HEK293 (cell line): ENCODE measurements at regions not wholly inside any gene's neighbourhood (a gene's known extent, or its start where the extent isn't known, plus 50 kb on each side); places are given as distances from the start of the nearest gene placed in this dataset.

ENCODE experiments used
- CTCF ChIA-PET: fragments of 350-600 bp; formaldehyde crosslinking; extraction: SDS; loops from one replicate; lab custom pipeline; 2021; ENCODE audit warnings: antibody characterized with exemption; lab: Yijun Ruan, JAX
- POLR2A ChIA-PET: fragments of 300-600 bp; formaldehyde crosslinking; extraction: SDS; loops from one replicate; lab custom pipeline; 2020; ENCODE audit warnings: antibody characterized with exemption, inconsistent platforms; lab: Yijun Ruan, JAX
- H3K27ac ChIP-seq: fragments of 200-500 bp; sonication (Bioruptor generic); 2 replicates; pipeline ENCODE4 v1.5.1; 2014; ENCODE audit warnings: low read depth, low read length, control low read depth, inconsistent platforms; ENCODE audit errors: extremely low read depth
- H3K36me3 ChIP-seq, 2 experiments: fragments of 200-500 bp in 1 of 2; sonication (Bioruptor generic) in 1 of 2; 1 replicate in 1 of 2; 2 replicates in 1 of 2; pipeline ENCODE4 v1.5.1; 2014 to 2017; ENCODE audit warnings: inconsistent platforms in 2 of 2, low read length in 2 of 2; ENCODE audit not compliant: control insufficient read depth in 2 of 2, insufficient read depth in 1 of 2
- H3K4me1 ChIP-seq: fragments of 200-500 bp; sonication (Bioruptor generic); 2 replicates; pipeline ENCODE4 v1.5.1; 2014; ENCODE audit warnings: mild to moderate bottlenecking, low read length, inconsistent platforms; ENCODE audit not compliant: control insufficient read depth, insufficient read depth
- H3K4me3 ChIP-seq: 2 replicates; pipeline ENCODE4 v1.5.1; 2011; ENCODE audit warnings: low read depth, mild to moderate bottlenecking, control low read depth, low read length, moderate library complexity
- H3K9me3 ChIP-seq: fragments of 200-500 bp; sonication (Bioruptor generic); 2 replicates; pipeline ENCODE4 v1.5.1; 2014; ENCODE audit warnings: low read depth, low read length, inconsistent platforms; ENCODE audit not compliant: control insufficient read depth, insufficient read depth
- KLF8 ChIP-seq: fragments of 450-650 bp; formaldehyde crosslinking; IDR thresholded peaks from 2 replicates; pipeline ENCODE4 v1.5.1; 2016; ENCODE audit warnings: missing biosample characterization, missing genetic modification characterization
- MYNN ChIP-seq: fragments of 450-650 bp; formaldehyde crosslinking; IDR thresholded peaks from 2 replicates; pipeline ENCODE4 v1.5.1; 2016; ENCODE audit warnings: missing biosample characterization, missing genetic modification characterization, borderline replicate concordance
- OVOL3 ChIP-seq: fragments of 450-650 bp; formaldehyde crosslinking; IDR thresholded peaks from 2 replicates; pipeline ENCODE4 v1.5.1; 2016; ENCODE audit warnings: missing biosample characterization, missing genetic modification characterization
- RBAK ChIP-seq: fragments of 450-650 bp; formaldehyde crosslinking; IDR thresholded peaks from 2 replicates; pipeline ENCODE4 v1.5.1; 2016; ENCODE audit warnings: missing biosample characterization, missing genetic modification characterization
- SP2 ChIP-seq: fragments of 450-650 bp; formaldehyde crosslinking; IDR thresholded peaks from 2 replicates; pipeline ENCODE4 v1.5.1; 2016; ENCODE audit warnings: missing biosample characterization, missing genetic modification characterization
- YY1 ChIP-seq: fragments of 450-650 bp; formaldehyde crosslinking; IDR thresholded peaks from 2 replicates; pipeline ENCODE4 v1.5.1; 2018; ENCODE audit warnings: missing biosample characterization, missing genetic modification characterization
- ZNF138 ChIP-seq: fragments of 450-650 bp; formaldehyde crosslinking; IDR thresholded peaks from 2 replicates; pipeline ENCODE4 v1.5.1; 2016; ENCODE audit warnings: missing biosample characterization, missing genetic modification characterization, borderline replicate concordance
- ZNF175 ChIP-seq: fragments of 450-650 bp; formaldehyde crosslinking; IDR thresholded peaks from 2 replicates; pipeline ENCODE4 v1.5.1; 2016; ENCODE audit warnings: missing biosample characterization, missing genetic modification characterization
- ZNF19 ChIP-seq: fragments of 450-650 bp; formaldehyde crosslinking; IDR thresholded peaks from 2 replicates; pipeline ENCODE4; 2016; ENCODE audit warnings: missing biosample characterization, missing genetic modification characterization, low read depth
- ZNF292 ChIP-seq: fragments of 450-650 bp; formaldehyde crosslinking; IDR thresholded peaks from 2 replicates; pipeline ENCODE4 v1.5.1; 2016; ENCODE audit warnings: low read depth, missing biosample characterization, missing genetic modification characterization, borderline replicate concordance
- ZNF37A ChIP-seq: fragments of 450-650 bp; IDR thresholded peaks from 2 replicates; pipeline ENCODE4 v1.5.1; 2018; ENCODE audit warnings: missing biosample characterization, missing genetic modification characterization
- ZNF558 ChIP-seq: fragments of 450-650 bp; formaldehyde crosslinking; IDR thresholded peaks from 2 replicates; pipeline ENCODE4 v1.5.1; 2016; ENCODE audit warnings: missing biosample characterization, missing genetic modification characterization
- ZNF560 ChIP-seq: fragments of 450-650 bp; formaldehyde crosslinking; IDR thresholded peaks from 2 replicates; pipeline ENCODE4 v1.5.1; 2017; ENCODE audit warnings: missing biosample characterization, missing genetic modification characterization, borderline replicate concordance
- ZNF561 ChIP-seq: fragments of 450-650 bp; IDR thresholded peaks from 2 replicates; pipeline ENCODE4 v1.5.1; 2018; ENCODE audit warnings: missing biosample characterization, missing genetic modification characterization, borderline replicate concordance
- ZNF585B ChIP-seq: fragments of 450-650 bp; formaldehyde crosslinking; IDR thresholded peaks from 2 replicates; pipeline ENCODE4 v1.5.1; 2016; ENCODE audit warnings: missing biosample characterization, missing genetic modification characterization
- ZNF600 ChIP-seq: fragments of 450-650 bp; formaldehyde crosslinking; IDR thresholded peaks from 2 replicates; pipeline ENCODE4 v1.5.1; 2016; ENCODE audit warnings: missing biosample characterization, missing genetic modification characterization
- ZNF677 ChIP-seq: fragments of 450-650 bp; IDR thresholded peaks from 2 replicates; pipeline ENCODE4 v1.5.0; 2018; ENCODE audit warnings: missing biosample characterization, mild to moderate bottlenecking, missing genetic modification characterization, moderate library complexity
- ZNF707 ChIP-seq: fragments of 450-650 bp; formaldehyde crosslinking; IDR thresholded peaks from 2 replicates; pipeline ENCODE4 v1.5.1; 2016; ENCODE audit warnings: missing biosample characterization, missing genetic modification characterization
- ZNF776 ChIP-seq: fragments of 450-650 bp; formaldehyde crosslinking; IDR thresholded peaks from 2 replicates; pipeline ENCODE4 v1.5.0; 2017; ENCODE audit warnings: missing biosample characterization, missing genetic modification characterization, borderline replicate concordance
- TF ChIP-seq, protein P1 (sequence below): fragments of 450-650 bp; formaldehyde crosslinking; IDR thresholded peaks from 2 replicates; pipeline ENCODE4 v1.5.1; 2016; ENCODE audit warnings: missing biosample characterization, missing genetic modification characterization
- TF ChIP-seq, protein P2 (sequence below): fragments of 450-650 bp; formaldehyde crosslinking; IDR thresholded peaks from 2 replicates; pipeline ENCODE4 v1.5.0; 2017; ENCODE audit warnings: missing biosample characterization, missing genetic modification characterization, borderline replicate concordance
- TF ChIP-seq, protein P3 (sequence below): fragments of 450-650 bp; formaldehyde crosslinking; IDR thresholded peaks from 2 replicates; pipeline ENCODE4 v1.5.1; 2016; ENCODE audit warnings: missing biosample characterization, missing genetic modification characterization
- TF ChIP-seq, protein P4 (sequence below): fragments of 450-650 bp; formaldehyde crosslinking; IDR thresholded peaks from 2 replicates; pipeline ENCODE4 v1.5.1; 2016; ENCODE audit warnings: missing biosample characterization, missing genetic modification characterization
- TF ChIP-seq, protein P5 (sequence below): fragments of 450-650 bp; formaldehyde crosslinking; IDR thresholded peaks from 2 replicates; pipeline ENCODE4 v1.5.1; 2016; ENCODE audit warnings: missing biosample characterization, missing genetic modification characterization

DNA sequence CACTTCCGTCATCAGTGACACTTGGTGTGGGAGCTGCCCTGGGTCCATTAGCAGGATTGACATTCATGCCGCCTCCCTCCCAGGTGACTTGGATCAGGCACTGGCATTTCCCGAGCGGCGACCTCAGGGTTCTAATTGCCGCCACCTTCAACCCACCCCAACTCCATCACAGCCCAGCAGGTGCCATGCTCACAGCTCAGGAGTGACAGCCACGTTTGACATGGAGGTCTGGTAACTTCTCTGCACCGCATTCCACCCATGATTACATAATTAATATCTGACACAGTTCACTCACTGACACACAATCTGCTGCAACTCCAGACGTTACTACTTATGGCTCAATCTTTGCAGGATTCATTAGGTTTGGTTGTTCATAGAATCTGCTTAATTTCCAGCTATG is 450.9 kb upstream of the MYT1L start:
- Histone ChIP-seq H3K4me3 (no peak overlapping the region), H3K27ac (no peak overlapping the region), H3K9me3 (no peaks in the 10 kb centered on the region), H3K4me1 (no peaks in the 10 kb centered on the region), H3K36me3 (no peaks in the 10 kb centered on the region)
- ChIA-PET CTCF (no interaction called here), POLR2A (no interaction called here)
- TF ChIP-seq YY1 (tag by site-specific recombination) = no peak
- TF ChIP-seq, protein P1, sequence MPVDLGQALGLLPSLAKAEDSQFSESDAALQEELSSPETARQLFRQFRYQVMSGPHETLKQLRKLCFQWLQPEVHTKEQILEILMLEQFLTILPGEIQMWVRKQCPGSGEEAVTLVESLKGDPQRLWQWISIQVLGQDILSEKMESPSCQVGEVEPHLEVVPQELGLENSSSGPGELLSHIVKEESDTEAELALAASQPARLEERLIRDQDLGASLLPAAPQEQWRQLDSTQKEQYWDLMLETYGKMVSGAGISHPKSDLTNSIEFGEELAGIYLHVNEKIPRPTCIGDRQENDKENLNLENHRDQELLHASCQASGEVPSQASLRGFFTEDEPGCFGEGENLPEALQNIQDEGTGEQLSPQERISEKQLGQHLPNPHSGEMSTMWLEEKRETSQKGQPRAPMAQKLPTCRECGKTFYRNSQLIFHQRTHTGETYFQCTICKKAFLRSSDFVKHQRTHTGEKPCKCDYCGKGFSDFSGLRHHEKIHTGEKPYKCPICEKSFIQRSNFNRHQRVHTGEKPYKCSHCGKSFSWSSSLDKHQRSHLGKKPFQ (tag by site-specific recombination) = no peak
- no peak for TF ChIP-seq MYNN
- no peak for TF ChIP-seq ZNF558
- no peak for TF ChIP-seq ZNF560 (tag by site-specific recombination)

DNA sequence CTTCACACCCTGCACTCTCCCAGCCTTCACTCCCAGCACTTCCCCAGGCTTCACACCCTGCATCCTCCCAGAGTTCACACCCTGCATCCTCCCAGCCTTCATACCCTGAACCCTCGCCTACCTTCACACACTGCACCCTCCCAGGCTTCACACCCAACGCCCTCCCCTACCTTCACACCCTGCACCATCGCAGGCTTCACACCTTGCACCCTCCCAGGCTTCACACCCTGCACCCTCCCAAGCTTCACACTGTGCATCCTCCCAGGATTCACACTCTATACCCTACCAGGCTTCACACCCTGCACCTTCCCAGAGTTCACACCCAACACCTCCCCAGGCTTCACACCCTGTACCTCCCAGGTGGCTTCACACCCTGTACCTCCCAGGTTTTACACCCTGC is 448.7 kb upstream of the MYT1L start:
- Histone ChIP-seq H3K4me3 (no peak overlapping the region), H3K9me3 (no peaks in the 10 kb centered on the region), H3K36me3 (no peaks in the 10 kb centered on the region), H3K4me1 (no peaks in the 10 kb centered on the region), H3K27ac (no peak overlapping the region)
- CTCF ChIA-PET = no interaction called here
- TF ChIP-seq, protein P2, sequence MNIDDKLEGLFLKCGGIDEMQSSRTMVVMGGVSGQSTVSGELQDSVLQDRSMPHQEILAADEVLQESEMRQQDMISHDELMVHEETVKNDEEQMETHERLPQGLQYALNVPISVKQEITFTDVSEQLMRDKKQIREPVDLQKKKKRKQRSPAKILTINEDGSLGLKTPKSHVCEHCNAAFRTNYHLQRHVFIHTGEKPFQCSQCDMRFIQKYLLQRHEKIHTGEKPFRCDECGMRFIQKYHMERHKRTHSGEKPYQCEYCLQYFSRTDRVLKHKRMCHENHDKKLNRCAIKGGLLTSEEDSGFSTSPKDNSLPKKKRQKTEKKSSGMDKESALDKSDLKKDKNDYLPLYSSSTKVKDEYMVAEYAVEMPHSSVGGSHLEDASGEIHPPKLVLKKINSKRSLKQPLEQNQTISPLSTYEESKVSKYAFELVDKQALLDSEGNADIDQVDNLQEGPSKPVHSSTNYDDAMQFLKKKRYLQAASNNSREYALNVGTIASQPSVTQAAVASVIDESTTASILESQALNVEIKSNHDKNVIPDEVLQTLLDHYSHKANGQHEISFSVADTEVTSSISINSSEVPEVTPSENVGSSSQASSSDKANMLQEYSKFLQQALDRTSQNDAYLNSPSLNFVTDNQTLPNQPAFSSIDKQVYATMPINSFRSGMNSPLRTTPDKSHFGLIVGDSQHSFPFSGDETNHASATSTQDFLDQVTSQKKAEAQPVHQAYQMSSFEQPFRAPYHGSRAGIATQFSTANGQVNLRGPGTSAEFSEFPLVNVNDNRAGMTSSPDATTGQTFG (tag by site-specific recombination) = no peak
- TF ChIP-seq ZNF19 (tag by site-specific recombination) = no peak
- no peak for TF ChIP-seq ZNF600
- TF ChIP-seq, protein P1 (tag by site-specific recombination) = peak; percentile 80
- TF ChIP-seq ZNF175 = no peak
- no peak for TF ChIP-seq ZNF37A (tag by site-specific recombination)
- TF ChIP-seq ZNF292 = no peak
- TF ChIP-seq OVOL3 (tag by site-specific recombination) = no peak
- no peak for TF ChIP-seq ZNF776 (tag by site-specific recombination)
- POLR2A ChIA-PET = no interaction called here

DNA sequence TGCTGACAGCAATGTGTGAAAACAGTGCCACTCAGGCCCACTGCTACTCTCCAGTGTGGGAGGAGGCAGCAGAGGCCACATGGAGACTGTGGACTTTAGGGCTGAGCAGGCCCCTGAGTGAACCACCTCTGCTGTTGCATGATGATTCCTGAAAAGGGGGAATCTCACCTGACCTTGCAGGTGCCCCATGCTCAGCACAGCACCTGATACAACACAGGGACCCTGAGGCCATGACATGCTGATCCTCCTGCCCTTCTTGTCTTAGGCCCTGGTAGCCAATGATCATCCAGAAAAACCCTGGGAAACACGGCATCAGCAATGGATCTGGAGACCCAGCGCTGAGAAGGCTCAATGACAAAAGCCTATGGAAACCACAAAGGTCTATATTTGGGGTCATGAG is 446.8 kb upstream of the MYT1L start:
- Histone ChIP-seq H3K9me3 (no peaks in the 10 kb centered on the region), H3K4me3 (no peak overlapping the region), H3K27ac (no peak overlapping the region), H3K36me3 (no peaks in the 10 kb centered on the region), H3K4me1 (no peaks in the 10 kb centered on the region)
- POLR2A ChIA-PET = no interaction called here
- CTCF ChIA-PET = no interaction called here
- TF ChIP-seq RBAK (tag by site-specific recombination) (no peak), SP2 (tag by site-specific recombination) (no peak), ZNF707 (tag by site-specific recombination) (no peak), ZNF561 (tag by site-specific recombination) (no peak), KLF8 (tag by site-specific recombination) (no peak), ZNF677 (no peak), ZNF585B (tag by site-specific recombination) (no peak), ZNF138 (tag by site-specific recombination) (no peak)
- TF ChIP-seq, protein P3, sequence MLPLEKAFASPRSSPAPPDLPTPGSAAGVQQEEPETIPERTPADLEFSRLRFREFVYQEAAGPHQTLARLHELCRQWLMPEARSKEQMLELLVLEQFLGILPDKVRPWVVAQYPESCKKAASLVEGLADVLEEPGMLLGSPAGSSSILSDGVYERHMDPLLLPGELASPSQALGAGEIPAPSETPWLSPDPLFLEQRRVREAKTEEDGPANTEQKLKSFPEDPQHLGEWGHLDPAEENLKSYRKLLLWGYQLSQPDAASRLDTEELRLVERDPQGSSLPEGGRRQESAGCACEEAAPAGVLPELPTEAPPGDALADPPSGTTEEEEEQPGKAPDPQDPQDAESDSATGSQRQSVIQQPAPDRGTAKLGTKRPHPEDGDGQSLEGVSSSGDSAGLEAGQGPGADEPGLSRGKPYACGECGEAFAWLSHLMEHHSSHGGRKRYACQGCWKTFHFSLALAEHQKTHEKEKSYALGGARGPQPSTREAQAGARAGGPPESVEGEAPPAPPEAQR = no peak
- TF ChIP-seq, protein P4, sequence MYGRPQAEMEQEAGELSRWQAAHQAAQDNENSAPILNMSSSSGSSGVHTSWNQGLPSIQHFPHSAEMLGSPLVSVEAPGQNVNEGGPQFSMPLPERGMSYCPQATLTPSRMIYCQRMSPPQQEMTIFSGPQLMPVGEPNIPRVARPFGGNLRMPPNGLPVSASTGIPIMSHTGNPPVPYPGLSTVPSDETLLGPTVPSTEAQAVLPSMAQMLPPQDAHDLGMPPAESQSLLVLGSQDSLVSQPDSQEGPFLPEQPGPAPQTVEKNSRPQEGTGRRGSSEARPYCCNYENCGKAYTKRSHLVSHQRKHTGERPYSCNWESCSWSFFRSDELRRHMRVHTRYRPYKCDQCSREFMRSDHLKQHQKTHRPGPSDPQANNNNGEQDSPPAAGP (tag by site-specific recombination) = no peak
- TF ChIP-seq, protein P5, sequence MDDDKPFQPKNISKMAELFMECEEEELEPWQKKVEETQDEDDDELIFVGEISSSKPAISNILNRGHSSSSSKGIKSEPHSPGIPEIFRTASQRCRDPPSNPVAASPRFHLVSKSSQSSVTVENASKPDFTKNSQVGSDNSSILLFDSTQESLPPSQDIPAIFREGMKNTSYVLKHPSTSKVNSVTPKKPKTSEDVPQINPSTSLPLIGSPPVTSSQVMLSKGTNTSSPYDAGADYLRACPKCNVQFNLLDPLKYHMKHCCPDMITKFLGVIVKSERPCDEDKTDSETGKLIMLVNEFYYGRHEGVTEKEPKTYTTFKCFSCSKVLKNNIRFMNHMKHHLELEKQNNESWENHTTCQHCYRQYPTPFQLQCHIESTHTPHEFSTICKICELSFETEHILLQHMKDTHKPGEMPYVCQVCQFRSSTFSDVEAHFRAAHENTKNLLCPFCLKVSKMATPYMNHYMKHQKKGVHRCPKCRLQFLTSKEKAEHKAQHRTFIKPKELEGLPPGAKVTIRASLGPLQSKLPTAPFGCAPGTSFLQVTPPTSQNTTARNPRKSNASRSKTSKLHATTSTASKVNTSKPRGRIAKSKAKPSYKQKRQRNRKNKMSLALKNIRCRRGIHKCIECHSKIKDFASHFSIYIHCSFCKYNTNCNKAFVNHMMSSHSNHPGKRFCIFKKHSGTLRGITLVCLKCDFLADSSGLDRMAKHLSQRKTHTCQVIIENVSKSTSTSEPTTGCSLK = no peak
